ENCODE measurements at regions not wholly inside any gene's neighbourhood (a gene's known extent, or its start where the extent isn't known, plus 50 kb on each side); places are given as distances from the start of the nearest gene placed in this dataset.

- no peak for DNase-seq (ENCODE audit: low spot score)
These were observed 749.5 kb downstream of the BRD1 start for GRCh38 chr22:49078076-49078710.

- DNase-seq (ENCODE audit: low spot score): no peak
These were observed 750.1 kb downstream of the BRD1 start for GRCh38 chr22:49077586-49077985.

GRCh38 chr22:49077036-49077393 lies 750.7 kb downstream of the BRD1 start:
- no peak for DNase-seq (ENCODE audit: low spot score)

DNA sequence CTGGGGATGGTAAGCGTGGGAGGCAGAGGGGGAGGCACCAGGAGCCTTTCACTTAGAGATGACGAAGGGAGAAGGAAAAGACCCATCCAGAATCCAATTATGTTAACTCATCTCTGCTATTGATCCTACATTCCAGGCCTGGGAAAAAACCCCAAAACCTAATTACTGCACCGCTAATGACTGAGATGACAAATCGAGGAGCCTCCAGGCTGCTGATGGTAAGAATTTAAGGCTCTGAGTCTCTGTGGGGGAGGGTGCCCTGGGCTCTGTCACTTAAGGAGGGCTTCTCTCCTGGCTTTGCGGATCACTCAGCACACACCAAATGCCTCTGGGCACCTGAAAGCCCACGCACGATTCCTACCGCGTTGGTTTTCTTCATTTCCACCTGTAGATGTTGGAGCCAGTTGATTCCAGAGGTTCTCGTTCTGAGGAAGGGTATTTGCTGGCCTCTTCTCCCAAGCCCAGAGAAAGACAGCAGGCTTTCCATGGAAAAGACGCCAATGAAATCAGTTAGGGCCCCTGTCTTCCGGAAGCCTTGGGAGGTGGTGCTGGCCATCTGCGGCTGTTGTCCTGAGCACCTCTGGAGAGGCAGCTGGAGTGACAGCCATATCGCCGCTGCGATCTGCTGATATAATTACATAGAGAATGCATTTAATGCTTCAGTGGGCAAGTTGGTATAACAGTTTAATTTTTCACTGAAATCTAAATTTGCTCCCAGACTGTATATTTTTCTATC lies 751.2 kb downstream of the BRD1 start:
- no peak for DNase-seq (ENCODE audit: low spot score)

GRCh38 chr22:49075150-49075549 lies 752.5 kb downstream of the BRD1 start:
- DNase-seq (ENCODE audit: low spot score): no peak

- DNase-seq (ENCODE audit: low spot score): no peak
These were observed 753.7 kb downstream of the BRD1 start for GRCh38 chr22:49073873-49074417.

- DNase-seq (ENCODE audit: low spot score): no peak
These were observed 754.6 kb downstream of the BRD1 start for GRCh38 chr22:49072996-49073645.

DNA sequence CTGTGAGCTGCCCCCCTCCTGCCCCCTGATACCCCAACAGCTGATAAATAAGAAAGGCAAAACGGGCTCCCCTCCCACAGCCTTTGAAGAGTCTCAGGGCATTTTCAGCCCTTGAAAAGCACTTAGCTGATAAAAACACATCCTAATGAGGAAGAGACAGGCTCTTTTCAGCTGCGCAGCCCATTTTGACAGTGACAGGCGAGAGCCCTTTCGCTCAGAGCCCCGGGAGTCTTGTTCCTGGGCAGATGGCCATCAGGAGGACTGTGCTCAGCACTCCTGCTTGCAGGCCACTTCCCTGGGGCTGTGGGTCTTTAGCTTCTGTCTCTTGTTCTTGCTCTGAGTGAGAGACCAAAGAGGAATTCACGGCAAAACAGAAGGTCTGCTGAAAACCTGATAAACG lies 757.2 kb downstream of the BRD1 start:
- DNase-seq (ENCODE audit: low spot score): no peak

GRCh38 chr22:49068861-49069500 lies 758.7 kb downstream of the BRD1 start:
- DNase-seq (ENCODE audit: low spot score): no peak

GRCh38 chr22:49067504-49067903 lies 760.2 kb downstream of the BRD1 start:
- DNase-seq (ENCODE audit: low spot score): no peak

DNA sequence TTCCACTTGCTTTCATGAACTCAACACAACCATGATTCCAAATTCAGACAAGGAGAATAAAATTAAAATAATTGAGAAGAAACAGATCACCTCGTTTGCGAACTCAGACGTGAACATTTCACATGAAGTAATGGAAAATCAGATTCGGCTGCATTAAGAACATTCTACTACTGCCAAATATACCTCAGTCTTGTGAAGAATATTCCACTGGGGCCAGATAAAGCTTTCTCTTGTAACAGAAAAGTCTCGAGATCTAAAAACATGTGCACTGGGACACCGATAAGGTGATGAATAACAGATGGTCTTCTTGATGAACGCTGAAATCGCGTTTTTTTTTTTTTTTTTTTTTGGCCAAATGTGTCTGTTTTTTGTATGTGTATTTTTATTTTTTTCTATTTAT lies 761.1 kb downstream of the BRD1 start:
- no peak for DNase-seq (ENCODE audit: low spot score)

DNA sequence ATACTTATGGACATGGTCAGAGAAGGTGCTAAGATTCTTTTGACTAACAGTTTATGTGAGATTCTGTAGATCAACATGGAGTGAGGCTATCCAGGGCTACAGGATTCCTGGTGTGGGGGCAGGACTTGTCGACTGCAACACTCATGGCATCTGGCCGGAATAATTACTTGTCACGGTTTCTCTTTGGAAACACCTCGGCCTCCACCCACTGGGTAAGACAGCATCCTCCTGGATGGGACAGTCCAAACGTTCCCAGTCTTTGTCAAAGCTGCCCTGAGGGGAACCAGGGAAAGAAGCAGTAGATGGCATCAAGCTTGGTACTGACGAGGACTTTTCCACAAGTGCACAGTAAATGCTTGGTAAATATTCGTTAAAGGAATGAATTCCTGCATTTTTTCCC lies 762.8 kb downstream of the BRD1 start:
- no peak for DNase-seq (ENCODE audit: low spot score)

DNA sequence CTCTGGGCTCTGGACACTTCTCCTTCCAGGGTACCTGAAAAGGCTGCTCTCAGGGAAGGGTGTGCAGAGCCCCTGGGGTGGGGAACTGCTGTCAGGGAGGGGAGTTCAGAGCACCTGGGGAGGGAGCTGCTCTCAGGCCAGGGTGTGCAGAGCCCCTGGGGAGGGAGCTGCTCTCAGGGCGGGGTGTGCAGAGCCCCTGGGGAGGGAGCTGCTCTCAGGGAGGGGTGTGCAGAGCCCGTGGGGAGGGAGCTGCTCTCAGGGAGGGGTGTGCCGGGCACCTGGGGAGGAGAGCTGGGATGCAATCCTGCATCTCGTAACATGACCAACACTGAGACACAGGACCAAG lies 764.2 kb downstream of the BRD1 start:
- DNase-seq (ENCODE audit: low spot score): no peak

DNA sequence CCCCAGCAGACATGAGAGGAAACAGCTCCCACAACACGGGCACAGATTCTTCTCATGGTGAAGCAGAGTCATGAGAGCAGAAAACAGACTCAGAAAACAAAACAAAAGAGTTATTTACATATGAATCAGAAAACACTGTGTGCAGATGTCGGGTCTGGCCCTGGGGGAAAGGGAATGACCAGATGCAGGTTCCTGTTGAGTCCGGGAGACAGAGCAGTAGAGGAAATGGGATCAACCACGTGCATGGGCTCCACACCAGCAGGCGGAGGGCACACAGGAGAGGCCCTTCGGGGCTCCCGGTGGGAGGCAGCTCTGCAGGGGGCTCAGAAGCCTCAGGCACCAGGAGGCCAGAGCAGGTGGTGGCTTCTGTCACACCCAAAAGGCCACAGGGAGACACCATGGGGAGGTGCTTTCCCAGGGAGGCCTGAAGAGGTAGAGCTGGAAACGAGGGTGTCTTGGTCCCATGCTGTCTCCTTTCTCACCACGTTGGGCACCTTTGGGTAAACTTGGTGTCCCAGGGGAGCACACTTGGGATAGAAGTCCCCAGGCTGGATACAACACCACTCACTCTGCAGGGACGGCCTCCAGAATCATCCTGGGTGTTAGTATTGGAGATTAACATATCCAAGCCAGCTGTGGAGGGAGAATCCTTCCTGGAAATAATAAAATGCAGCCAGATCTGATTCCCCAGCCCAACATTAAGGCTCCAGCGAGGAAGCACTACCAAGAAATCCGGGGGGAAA lies 764.7 kb downstream of the BRD1 start:
- DNase-seq (ENCODE audit: low spot score): no peak

DNA sequence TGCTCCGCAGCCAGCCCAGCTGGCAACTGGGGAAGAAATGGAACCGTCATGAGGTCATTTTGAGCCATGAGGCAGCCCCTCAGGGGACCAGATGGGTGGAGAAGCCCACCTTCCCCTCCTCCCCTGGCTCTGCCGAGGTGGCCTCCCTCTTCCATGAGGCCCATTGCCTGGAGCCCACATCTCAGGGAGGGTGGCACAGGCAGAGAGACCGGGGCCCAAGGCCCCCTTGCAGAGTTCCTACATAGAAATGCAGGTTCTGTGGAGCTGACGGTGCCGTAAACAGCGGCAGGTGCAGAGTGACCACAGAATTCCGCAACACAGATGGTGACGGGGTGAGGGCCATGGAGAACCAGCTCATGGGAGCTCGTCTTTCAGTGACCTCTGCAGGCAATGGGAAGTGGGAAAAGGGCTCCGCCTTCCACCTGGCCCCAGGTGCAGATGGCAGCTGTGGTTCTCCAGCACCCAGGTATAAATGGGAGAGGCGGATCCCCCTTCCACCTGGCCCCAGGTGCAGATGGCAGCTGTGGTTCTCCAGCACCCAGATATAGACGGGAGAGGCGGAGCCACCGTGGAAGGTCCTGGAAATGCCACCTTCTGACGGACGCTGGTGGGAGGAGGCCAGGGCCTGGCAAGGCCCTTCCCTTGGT lies 765.4 kb downstream of the BRD1 start:
- no peak for DNase-seq (ENCODE audit: low spot score)

GRCh38 chr22:49057910-49058309 lies 769.8 kb downstream of the BRD1 start:
- DNase-seq (ENCODE audit: low spot score): no peak

DNA sequence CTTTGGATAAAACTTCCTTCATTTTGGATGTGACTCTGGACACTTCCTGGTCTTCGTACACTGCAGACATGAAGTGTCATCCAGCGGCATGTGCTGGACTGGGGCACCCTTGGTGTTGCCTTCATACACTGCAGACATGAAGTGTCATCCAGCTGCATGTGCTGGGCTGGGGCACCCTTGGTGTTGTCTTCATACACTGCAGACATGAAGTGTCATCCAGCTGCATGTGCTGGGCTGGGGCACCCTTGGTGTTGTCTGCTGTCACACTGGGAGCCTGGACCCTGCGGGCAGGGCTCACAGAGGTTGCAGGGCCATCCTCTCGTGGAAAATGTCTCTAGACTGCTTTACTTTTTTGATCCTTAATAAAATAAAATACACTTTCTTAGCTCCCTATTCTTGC lies 771.4 kb downstream of the BRD1 start:
- DNase-seq (ENCODE audit: low spot score): no peak

DNA sequence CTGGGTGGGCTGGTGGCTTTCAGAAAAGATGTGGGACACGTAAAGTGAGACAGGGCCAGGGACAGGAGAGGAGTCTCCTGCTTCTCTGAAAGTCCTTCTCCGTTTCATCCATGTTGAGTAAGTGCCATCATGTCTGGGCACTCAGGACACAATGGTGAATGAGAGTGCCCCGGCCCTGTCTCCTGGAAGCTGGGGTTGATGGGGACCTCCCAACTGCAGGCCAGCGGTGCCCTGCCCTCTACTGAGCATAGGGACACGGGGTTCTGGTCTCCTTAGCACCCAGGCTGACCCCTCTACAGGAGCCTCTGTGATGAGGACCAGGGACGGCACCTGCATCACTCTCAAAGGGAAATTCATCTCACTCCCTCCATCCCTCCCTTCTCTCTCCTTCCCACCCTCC lies 772.3 kb downstream of the BRD1 start:
- DNase-seq (ENCODE audit: low spot score): no peak

GRCh38 chr22:49053578-49053977 lies 774.1 kb downstream of the BRD1 start:
- no peak for DNase-seq (ENCODE audit: low spot score)

DNA sequence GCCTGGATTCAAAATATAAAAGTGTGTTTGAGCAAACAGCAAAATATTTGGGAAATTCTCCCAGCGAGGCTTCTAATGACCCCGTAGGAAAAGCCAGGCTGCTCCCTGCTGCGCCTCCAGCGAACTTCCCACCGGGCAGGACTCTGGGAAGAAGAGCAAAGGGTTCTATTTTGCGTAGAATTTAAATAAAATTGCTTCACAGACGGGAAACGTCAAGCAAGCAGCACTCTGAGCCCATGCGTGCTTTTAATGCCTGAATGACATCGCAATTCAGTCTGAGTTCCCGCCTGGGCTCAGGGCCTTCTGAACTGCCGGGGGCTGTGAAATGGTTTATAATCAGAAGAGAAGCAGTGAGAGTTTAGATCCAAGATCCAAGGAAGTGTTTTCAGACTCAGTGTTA lies 775.1 kb downstream of the BRD1 start:
- no peak for DNase-seq (ENCODE audit: low spot score)

DNA sequence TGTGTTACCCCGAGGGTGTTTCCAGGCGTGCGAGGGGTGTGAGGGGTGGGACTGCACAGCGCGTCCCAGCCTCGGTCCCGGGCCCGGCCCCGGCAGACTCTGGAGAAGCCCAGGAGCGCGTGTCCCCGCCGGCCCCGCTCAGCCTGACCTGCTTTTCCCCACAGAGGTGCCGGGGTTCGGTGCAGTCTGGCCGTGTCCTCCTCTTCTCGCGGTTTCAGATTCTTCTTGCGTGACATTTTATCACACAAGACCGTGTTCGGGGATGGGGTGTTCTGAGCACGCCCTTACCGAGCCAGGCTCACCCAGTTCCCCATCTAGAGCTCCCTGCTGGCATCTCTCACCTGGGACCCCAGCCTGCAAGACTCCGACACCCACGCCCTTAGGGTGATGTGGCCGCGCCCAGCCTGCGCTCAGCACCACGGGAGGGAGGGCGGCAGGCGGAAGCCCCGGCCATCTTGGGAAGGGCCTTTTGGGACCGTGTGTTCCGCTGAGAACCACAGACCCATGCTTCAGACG lies 775.6 kb downstream of the BRD1 start:
- no peak for DNase-seq (ENCODE audit: low spot score)
